HG03439 (cell line): ENCODE measurements at regions not wholly inside any gene's neighbourhood (a gene's known extent, or its start where the extent isn't known, plus 50 kb on each side); places are given as distances from the start of the nearest gene placed in this dataset.
"Not testable (repeated sequence)": the region's sequence is repeated elsewhere in the genome, so short reads cannot be mapped to it uniquely, and the experiment has no call there.

Experiments
- ATAC-seq: cut with Tn5 transposase; IDR thresholded peaks from one replicate; pipeline ENCODE4 v1.9.1; 2021; ENCODE audit warnings: mild to moderate bottlenecking, moderate library complexity; ENCODE audit not compliant: unreplicated experiment

GRCh38 chr18:60209042-60209441 lies 163.5 kb downstream of the MC4R start:
- no peak for ATAC-seq

GRCh38 chr18:60202708-60203107 lies 169.9 kb downstream of the MC4R start:
- no peak for ATAC-seq

GRCh38 chr18:60200558-60200957 lies 172.0 kb downstream of the MC4R start:
- ATAC-seq, result no peak

- no peak for ATAC-seq
Observed at GRCh38 chr18:60199505-60199904, 173.1 kb downstream of the MC4R start.

- ATAC-seq, result no peak
Observed at GRCh38 chr18:60197671-60198462, 174.7 kb downstream of the MC4R start.

GRCh38 chr18:60196836-60197606 lies 175.6 kb downstream of the MC4R start:
- no peak for ATAC-seq

- no peak for ATAC-seq
Observed at GRCh38 chr18:60193780-60194179, 178.8 kb downstream of the MC4R start.

GRCh38 chr18:60191926-60192325 lies 180.6 kb downstream of the MC4R start:
- no peak for ATAC-seq

GRCh38 chr18:60189856-60190255 lies 182.7 kb downstream of the MC4R start:
- ATAC-seq, result no peak

GRCh38 chr18:60188958-60189357 lies 183.6 kb downstream of the MC4R start:
- no peak for ATAC-seq

- no peak for ATAC-seq
Observed at GRCh38 chr18:60182223-60182622, 190.4 kb downstream of the MC4R start.

GRCh38 chr18:60180671-60181070 lies 191.9 kb downstream of the MC4R start:
- no peak for ATAC-seq

- not testable (repeated sequence) for ATAC-seq
Observed at GRCh38 chr18:60178224-60178623, 194.4 kb downstream of the MC4R start.

GRCh38 chr18:60176259-60176658 lies 196.3 kb downstream of the MC4R start:
- ATAC-seq, result no peak

GRCh38 chr18:60174832-60175231 lies 197.7 kb downstream of the MC4R start:
- no peak for ATAC-seq

GRCh38 chr18:60172030-60172429 lies 200.5 kb downstream of the MC4R start:
- ATAC-seq, result no peak

GRCh38 chr18:60163622-60164021 lies 209.0 kb downstream of the MC4R start:
- no peak for ATAC-seq

- ATAC-seq, result no peak
Observed at GRCh38 chr18:60162388-60162787, 210.2 kb downstream of the MC4R start.

GRCh38 chr18:60157810-60158209 lies 214.8 kb downstream of the MC4R start:
- ATAC-seq, result no peak

GRCh38 chr18:60153376-60153775 lies 219.2 kb downstream of the MC4R start:
- ATAC-seq, result no peak

GRCh38 chr18:60149316-60149715 lies 223.3 kb downstream of the MC4R start:
- no peak for ATAC-seq

GRCh38 chr18:60147323-60147722 lies 225.3 kb downstream of the MC4R start:
- no peak for ATAC-seq
